A549 (cell line): ENCODE measurements at regions not wholly inside any gene's neighbourhood (a gene's known extent, or its start where the extent isn't known, plus 50 kb on each side); places are given as distances from the start of the nearest gene placed in this dataset.

Experiments
- BHLHE40 ChIP-seq: IDR thresholded peaks from 2 replicates; pipeline ENCODE4 v1.6.1; 2012; ENCODE audit warnings: low read depth, low read length, inconsistent platforms
- CHD4 ChIP-seq: fragments of 200-600 bp; sonication (generic); IDR thresholded peaks from 2 replicates; pipeline ENCODE4 v1.6.1; 2016; ENCODE audit warnings: antibody characterized with exemption, mild to moderate bottlenecking, borderline replicate concordance
- CTCF ChIP-seq: fragments of >200 bp; sonication (Bioruptor Twin); formaldehyde crosslinking; IDR thresholded peaks from 3 replicates; pipeline ENCODE4 v1.5.1; 2016
- EHMT2 ChIP-seq: fragments of 200-600 bp; sonication (generic); IDR thresholded peaks from 2 replicates; pipeline ENCODE4 v1.6.1; 2016; ENCODE audit warnings: antibody characterized with exemption, low read depth, mild to moderate bottlenecking, moderate library complexity
- HEYL ChIP-seq: fragments of 250-450 bp; sonication (Bioruptor Pico); IDR thresholded peaks from 2 replicates; pipeline ENCODE4 v1.8.0; 2021; ENCODE audit warnings: mild to moderate bottlenecking, moderate library complexity
- JUN ChIP-seq, 2 experiments: fragments of >200 bp; sonication (Bioruptor Twin); formaldehyde crosslinking; IDR thresholded peaks; 2 replicates in 1 of 2; 3 replicates in 1 of 2; pipeline ENCODE4 v1.6.1; 2016 to 2017
- MAZ ChIP-seq: fragments of 150-350 bp; IDR thresholded peaks from 2 replicates; pipeline ENCODE4 v1.6.1; 2014; ENCODE audit warnings: antibody characterized with exemption, low read depth, low read length, borderline replicate concordance
- MYC ChIP-seq: IDR thresholded peaks from 2 replicates; pipeline ENCODE4 v1.6.1; 2012; ENCODE audit warnings: mild to moderate bottlenecking, inconsistent platforms, low read length, improper control_type of control experiment, borderline replicate concordance
- PBX3 ChIP-seq: IDR thresholded peaks from 2 replicates; pipeline ENCODE4 v1.6.1; 2012
- POLR2A ChIP-seq: IDR thresholded peaks from 2 replicates; pipeline ENCODE4 v1.6.1; 2012; ENCODE audit warnings: mild to moderate bottlenecking, low read length
- RAD21 ChIP-seq, 2 experiments: fragments of >200 bp in 1 of 2; sonication (Bioruptor Twin) in 1 of 2; formaldehyde crosslinking in 1 of 2; IDR thresholded peaks in 1 of 2; conservative IDR thresholded peaks in 1 of 2; 2 replicates in 1 of 2; 3 replicates in 1 of 2; pipeline ENCODE4 v1.6.1; 2012 to 2018; ENCODE audit warnings: inconsistent platforms in 1 of 2
- RFX5 ChIP-seq: fragments of 450-650 bp; IDR thresholded peaks from 2 replicates; pipeline ENCODE4 v1.7.1; 2014; ENCODE audit warnings: antibody characterized with exemption, mild to moderate bottlenecking, moderate library complexity
- RNF2 ChIP-seq: fragments of 200-600 bp; sonication (generic); IDR thresholded peaks from 2 replicates; pipeline ENCODE4 v1.6.1; 2016; ENCODE audit warnings: low read depth, mild to moderate bottlenecking, antibody characterized with exemption, moderate library complexity, borderline replicate concordance
- USF2 ChIP-seq: fragments of 450-650 bp; IDR thresholded peaks from 2 replicates; pipeline ENCODE4 v1.6.1; 2014; ENCODE audit warnings: antibody characterized with exemption

GRCh38 chrX:102860235-102860634 is 76.8 kb upstream of the RAB40AL start:
- no peak for TF ChIP-seq CTCF
- TF ChIP-seq RAD21 (conservative IDR thresholded peaks at IDR 0.05 in 1 of 2, IDR thresholded peaks at IDR 0.05 in 1 of 2) = no peak
- no peak for TF ChIP-seq CHD4
- TF ChIP-seq EHMT2 = no peak
- no peak for TF ChIP-seq JUN (IDR thresholded peaks at IDR 0.05)
- no peak for TF ChIP-seq RFX5
- TF ChIP-seq BHLHE40 = no peak
- no peak for TF ChIP-seq USF2
- no peak for TF ChIP-seq POLR2A
- no peak for TF ChIP-seq PBX3
- TF ChIP-seq MYC = no peak
- TF ChIP-seq HEYL (CRISPR knock-in tag) = no peak
- no peak for TF ChIP-seq RNF2
- TF ChIP-seq MAZ = no peak
